H9 (cell line): ENCODE measurements at regions not wholly inside any gene's neighbourhood (a gene's known extent, or its start where the extent isn't known, plus 50 kb on each side); places are given as distances from the start of the nearest gene placed in this dataset.

Experiments used
- DNase-seq: peaks from one replicate; pipeline ENCODE4 v3.0.0-alpha.2; 2017
- H2AFZ ChIP-seq: one replicate; pipeline ENCODE4 v1.6.1; 2013; ENCODE audit warnings: mild to moderate bottlenecking, low read length, control low read depth, moderate library complexity
- H2AK5ac ChIP-seq: 2 replicates; pipeline ENCODE4 v1.6.1; 2013; ENCODE audit warnings: low read length, control low read depth, mixed read lengths; ENCODE audit not compliant: insufficient read length
- H2BK120ac ChIP-seq: one replicate; pipeline ENCODE4 v1.6.1; 2013; ENCODE audit warnings: low read depth, mild to moderate bottlenecking, low read length, control low read depth, inconsistent platforms; ENCODE audit not compliant: poor library complexity, severe bottlenecking
- H2BK12ac ChIP-seq: 2 replicates; pipeline ENCODE4 v1.6.1; 2013; ENCODE audit warnings: low read length, control low read depth, mixed read lengths, low read depth; ENCODE audit not compliant: insufficient read length
- H2BK15ac ChIP-seq: 2 replicates; pipeline ENCODE4 v1.6.1; 2013; ENCODE audit warnings: low read depth, low read length, control low read depth
- H2BK20ac ChIP-seq: one replicate; pipeline ENCODE4 v1.6.1; 2013; ENCODE audit warnings: low read depth, mild to moderate bottlenecking, low read length, control low read depth, inconsistent platforms; ENCODE audit not compliant: poor library complexity, severe bottlenecking
- H2BK5ac ChIP-seq: 2 replicates; pipeline ENCODE4 v1.6.1; 2013; ENCODE audit warnings: low read length, control low read depth, mixed read lengths; ENCODE audit not compliant: insufficient read length
- H3K14ac ChIP-seq: 2 replicates; pipeline ENCODE4 v1.6.1; 2013; ENCODE audit warnings: low read length, control low read depth; ENCODE audit not compliant: insufficient read depth
- H3K18ac ChIP-seq: 2 replicates; pipeline ENCODE4 v1.6.1; 2013; ENCODE audit warnings: low read depth, mild to moderate bottlenecking, mixed read lengths, low read length, control low read depth; ENCODE audit not compliant: insufficient read length
- H3K23ac ChIP-seq: 2 replicates; pipeline ENCODE4 v1.6.1; 2013; ENCODE audit warnings: low read length, control low read depth, mixed read lengths, low read depth; ENCODE audit not compliant: insufficient read length
- H3K23me2 ChIP-seq: 2 replicates; pipeline ENCODE4 v1.6.1; 2013; ENCODE audit warnings: low read depth, mild to moderate bottlenecking, mixed read lengths, low read length, control low read depth; ENCODE audit not compliant: insufficient read length, poor library complexity, severe bottlenecking
- H3K27ac ChIP-seq: 2 replicates; pipeline ENCODE4 v1.5.1; 2013; ENCODE audit warnings: low read length, control low read depth, mixed read lengths, low read depth; ENCODE audit not compliant: insufficient read length
- H3K27me3 ChIP-seq: 2 replicates; pipeline ENCODE4 v1.6.1; 2013; ENCODE audit warnings: low read length, control low read depth, inconsistent platforms; ENCODE audit not compliant: insufficient read depth
- H3K4ac ChIP-seq: 2 replicates; pipeline ENCODE4 v1.6.1; 2013; ENCODE audit warnings: low read depth, mild to moderate bottlenecking, control low read depth, inconsistent platforms, low read length, moderate library complexity
- H3K4me1 ChIP-seq: 2 replicates; pipeline ENCODE4 v1.6.1; 2013; ENCODE audit warnings: low read length, control low read depth, inconsistent platforms; ENCODE audit not compliant: insufficient read depth
- H3K4me2 ChIP-seq: 2 replicates; pipeline ENCODE4 v1.6.1; 2013; ENCODE audit warnings: low read length, control low read depth, mixed read lengths; ENCODE audit not compliant: insufficient read length, insufficient read depth
- H3K56ac ChIP-seq: 2 replicates; pipeline ENCODE4 v1.6.1; 2013; ENCODE audit warnings: low read depth, mild to moderate bottlenecking, mixed read lengths, low read length, control low read depth; ENCODE audit not compliant: insufficient read length
- H3K79me1 ChIP-seq: 2 replicates; pipeline ENCODE4 v1.6.1; 2013; ENCODE audit warnings: low read depth, mild to moderate bottlenecking, moderate library complexity, low read length, control low read depth, inconsistent platforms; ENCODE audit not compliant: insufficient read depth, poor library complexity, severe bottlenecking
- H3K79me2 ChIP-seq: 2 replicates; pipeline ENCODE4 v1.6.1; 2013; ENCODE audit warnings: low read length, control low read depth, inconsistent platforms; ENCODE audit not compliant: insufficient read depth
- H3K9ac ChIP-seq: 2 replicates; pipeline ENCODE4 v1.6.1; 2013; ENCODE audit warnings: low read length, control low read depth, mixed read lengths; ENCODE audit not compliant: insufficient read length; ENCODE audit errors: extremely low read depth
- H3K9me3 ChIP-seq: one replicate; pipeline ENCODE4 v1.6.1; 2013; ENCODE audit warnings: low read depth, low read length, inconsistent platforms; ENCODE audit not compliant: control insufficient read depth
- H3T11ph ChIP-seq: one replicate; pipeline ENCODE4 v1.6.1; 2013; ENCODE audit warnings: mild to moderate bottlenecking, low read length, control low read depth, inconsistent platforms
- H4K20me1 ChIP-seq: one replicate; pipeline ENCODE4 v1.6.1; 2013; ENCODE audit not compliant: control insufficient read depth, insufficient read length, insufficient read depth
- H4K5ac ChIP-seq: 2 replicates; pipeline ENCODE4 v1.6.1; 2013; ENCODE audit warnings: low read depth, mild to moderate bottlenecking, mixed read lengths, low read length, control low read depth; ENCODE audit not compliant: insufficient read length
- H4K8ac ChIP-seq: replicated peaks from 2 replicates; pipeline ENCODE4 v1.6.1; 2013; ENCODE audit warnings: low read length, control low read depth, mixed read lengths, low read depth; ENCODE audit not compliant: insufficient read length
- H4K91ac ChIP-seq: 2 replicates; pipeline ENCODE4 v1.6.1; 2013; ENCODE audit warnings: low read depth, mild to moderate bottlenecking, moderate library complexity, mixed read lengths, low read length, control low read depth; ENCODE audit not compliant: insufficient read length
- H3K27ac Mint-ChIP-seq, 3 experiments: 2 replicates in 2 of 3; 3 replicates in 1 of 3; pipeline ENCODE4 v1.8.0; 2020 to 2021; ENCODE audit warnings: mixed read lengths in 3 of 3, mild to moderate bottlenecking in 1 of 3, moderate library complexity in 1 of 3
- H3K27me3 Mint-ChIP-seq: 2 replicates; pipeline ENCODE4 v1.8.0; 2021; ENCODE audit warnings: low read depth, mild to moderate bottlenecking, moderate library complexity, mixed read lengths
- H3K36me3 Mint-ChIP-seq, 3 experiments: 2 replicates in 2 of 3; 3 replicates in 1 of 3; pipeline ENCODE4 v1.8.0; 2020 to 2021; ENCODE audit warnings: low read depth in 3 of 3, mixed read lengths in 3 of 3; ENCODE audit not compliant: insufficient read depth in 1 of 3
- H3K4me1 Mint-ChIP-seq, 2 experiments: 2 replicates each; pipeline ENCODE4 v1.8.0; 2020; ENCODE audit warnings: mixed read lengths in 2 of 2
- H3K4me3 Mint-ChIP-seq, 2 experiments: 2 replicates in 1 of 2; 3 replicates in 1 of 2; pipeline ENCODE4 v1.8.0; 2020 to 2021; ENCODE audit warnings: mild to moderate bottlenecking in 2 of 2, mixed read lengths in 2 of 2, moderate library complexity in 1 of 2
- H3K9me3 Mint-ChIP-seq, 2 experiments: 2 replicates in 1 of 2; 3 replicates in 1 of 2; pipeline ENCODE4 v1.8.0; 2020; ENCODE audit warnings: mild to moderate bottlenecking in 2 of 2, mixed read lengths in 2 of 2, moderate library complexity in 1 of 2
- WGBS: extraction: QIAGEN DNeasy Blood & Tissue Kit; methylation state at CpG from one replicate; pipeline ENCODE4 v1.1.7; 2013; ENCODE audit warnings: missing lambda C conversion rate, low lambda C conversion rate, mixed read lengths; ENCODE audit not compliant: insufficient read length; ENCODE audit errors: extremely low coverage; 5-methylcytosine and 5-hydroxymethylcytosine counted together
- TF ChIP-seq, protein P1 (sequence below): fragments of 200-600 bp; sonication (generic); conservative IDR thresholded peaks from 3 replicates; pipeline ENCODE4 v1.8.0; 2021; ENCODE audit warnings: antibody characterized with exemption, mild to moderate bottlenecking

DNA sequence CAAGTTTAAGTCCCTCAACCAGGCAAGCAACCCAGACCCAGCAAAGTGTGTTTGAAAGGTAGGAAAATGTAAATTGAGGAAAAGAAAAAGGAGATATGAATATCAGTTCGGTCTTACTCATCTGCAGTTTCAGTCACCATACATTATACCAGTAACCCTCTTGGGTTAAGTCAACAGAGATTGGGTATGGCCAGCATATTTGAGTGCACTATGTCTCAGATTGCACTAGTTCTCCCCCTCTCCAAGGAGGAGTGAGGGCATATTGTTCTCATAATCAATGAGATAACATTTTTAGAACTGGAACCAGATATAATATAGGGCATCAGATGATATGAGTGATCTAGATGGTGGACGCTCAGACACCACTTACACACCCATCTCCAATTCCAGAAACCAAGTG, 141.5 kb downstream of the COPS8 start:
- no peaks in the 10 kb centered on the region for H3K9me3 ChIP-seq
- H3T11ph ChIP-seq = no peak overlapping the region
- H2AFZ ChIP-seq = no peak overlapping the region
- no peak overlapping the region for H3K27ac ChIP-seq
- H3K18ac ChIP-seq = no peak overlapping the region
- H3K36me3 Mint-ChIP-seq = no peaks in the 10 kb centered on the region
- no peak overlapping the region for H4K91ac ChIP-seq
- H3K4me1 ChIP-seq = no peaks in the 10 kb centered on the region; the same call in 1 of the 2 replicates
- no peak overlapping the region for H3K14ac ChIP-seq
- H2BK20ac ChIP-seq = no peak overlapping the region
- H4K8ac ChIP-seq = no peak overlapping the region
- no peak overlapping the region for H2BK12ac ChIP-seq
- H2BK120ac ChIP-seq = no peak overlapping the region
- no peaks in the 10 kb centered on the region for H3K9me3 Mint-ChIP-seq
- no peaks in the 10 kb centered on the region for H3K23me2 ChIP-seq
- H3K56ac ChIP-seq = no peak overlapping the region
- H3K27me3 ChIP-seq = 0 out of 2 replicates have a peak, but pooled peaks cover 2% of the 10 kb centered on the region
- H3K4me1 Mint-ChIP-seq = peaks cover 2 to 5% of the 10 kb centered on the region in 2 experiments; a peak in 3 of 4 replicates
- H3K4me2 ChIP-seq = no peak overlapping the region
- H4K20me1 ChIP-seq = no peaks in the 10 kb centered on the region
- H4K5ac ChIP-seq = no peak overlapping the region
- no peaks in the 10 kb centered on the region for H3K79me1 ChIP-seq
- H3K79me2 ChIP-seq = no peaks in the 10 kb centered on the region
- H3K9ac ChIP-seq = no peak overlapping the region
- WGBS = no CpG with 5 or more reads among the region's 2 CpGs
- no peak overlapping the region for H3K23ac ChIP-seq
- TF ChIP-seq, protein P1, sequence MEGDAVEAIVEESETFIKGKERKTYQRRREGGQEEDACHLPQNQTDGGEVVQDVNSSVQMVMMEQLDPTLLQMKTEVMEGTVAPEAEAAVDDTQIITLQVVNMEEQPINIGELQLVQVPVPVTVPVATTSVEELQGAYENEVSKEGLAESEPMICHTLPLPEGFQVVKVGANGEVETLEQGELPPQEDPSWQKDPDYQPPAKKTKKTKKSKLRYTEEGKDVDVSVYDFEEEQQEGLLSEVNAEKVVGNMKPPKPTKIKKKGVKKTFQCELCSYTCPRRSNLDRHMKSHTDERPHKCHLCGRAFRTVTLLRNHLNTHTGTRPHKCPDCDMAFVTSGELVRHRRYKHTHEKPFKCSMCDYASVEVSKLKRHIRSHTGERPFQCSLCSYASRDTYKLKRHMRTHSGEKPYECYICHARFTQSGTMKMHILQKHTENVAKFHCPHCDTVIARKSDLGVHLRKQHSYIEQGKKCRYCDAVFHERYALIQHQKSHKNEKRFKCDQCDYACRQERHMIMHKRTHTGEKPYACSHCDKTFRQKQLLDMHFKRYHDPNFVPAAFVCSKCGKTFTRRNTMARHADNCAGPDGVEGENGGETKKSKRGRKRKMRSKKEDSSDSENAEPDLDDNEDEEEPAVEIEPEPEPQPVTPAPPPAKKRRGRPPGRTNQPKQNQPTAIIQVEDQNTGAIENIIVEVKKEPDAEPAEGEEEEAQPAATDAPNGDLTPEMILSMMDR = no peak
- no peaks in the 10 kb centered on the region for H3K27me3 Mint-ChIP-seq
- H2BK5ac ChIP-seq = no peak overlapping the region
- H3K4ac ChIP-seq = no peak overlapping the region
- no peak overlapping the region for H3K4me3 Mint-ChIP-seq
- no peak overlapping the region for H2AK5ac ChIP-seq
- H2BK15ac ChIP-seq = no peak overlapping the region
- DNase-seq = no peak
- no peak overlapping the region for H3K27ac Mint-ChIP-seq
